SK-N-SH (cell line): ENCODE measurements at regions not wholly inside any gene's neighbourhood (a gene's known extent, or its start where the extent isn't known, plus 50 kb on each side); places are given as distances from the start of the nearest gene placed in this dataset.

ENCODE experiments used
- CTCF ChIA-PET: fragments of 300-600, 350-600 bp; formaldehyde crosslinking; extraction: SDS; loops from one replicate; lab custom pipeline; 2021; lab: Yijun Ruan, JAX
- POLR2A ChIA-PET: fragments of 350-600 bp; sonication (Branson Sonifier 250); formaldehyde crosslinking; extraction: SDS; loops from one replicate; lab custom pipeline; 2020; ENCODE audit warnings: antibody characterized with exemption, inconsistent platforms; lab: Yijun Ruan, JAX
- DNase-seq: peaks from one replicate; pipeline ENCODE4 v3.0.0; 2012
- H2AFZ ChIP-seq: fragments of 200-600 bp; sonication (generic); 2 replicates; pipeline ENCODE4 v1.8.1; 2016; ENCODE audit warnings: antibody characterized with exemption, mild to moderate bottlenecking, low read depth
- H3F3A ChIP-seq: fragments of 200-600 bp; sonication (generic); replicated peaks from 2 replicates; pipeline ENCODE3; 2016; ENCODE audit warnings: antibody characterized with exemption, mild to moderate bottlenecking; ENCODE audit not compliant: insufficient read depth
- H3K27ac ChIP-seq, 2 experiments: fragments of 200-500 bp in 1 of 2; fragments of 200-600 bp in 1 of 2; sonication (Bioruptor generic) in 1 of 2; sonication (generic), shearing (Covaris generic) in 1 of 2; 2 replicates each; pipeline versions ENCODE4 v1.5.1 to v1.6.1; 2014 to 2016; ENCODE audit warnings: low read depth in 2 of 2, inconsistent platforms in 1 of 2, low read length in 1 of 2, mild to moderate bottlenecking in 1 of 2, mixed read lengths in 1 of 2
- H3K27me3 ChIP-seq: fragments of 200-600 bp; sonication (generic), shearing (Covaris generic); 2 replicates; pipeline ENCODE4 v1.6.1; 2016; ENCODE audit warnings: mixed run types; ENCODE audit not compliant: insufficient read depth
- H3K36me3 ChIP-seq, 2 experiments: fragments of 200-500 bp in 1 of 2; fragments of 200-600 bp in 1 of 2; sonication (Bioruptor generic) in 1 of 2; sonication (generic) in 1 of 2; replicated peaks in 1 of 2; 2 replicates each; pipeline versions ENCODE3 to v1.5.1; 2014 to 2016; ENCODE audit warnings: low read length in 1 of 2, mild to moderate bottlenecking in 1 of 2; ENCODE audit not compliant: insufficient read depth in 2 of 2, control insufficient read depth in 1 of 2
- H3K4me1 ChIP-seq, 2 experiments: fragments of 200-500 bp in 1 of 2; fragments of 200-600 bp in 1 of 2; sonication (Bioruptor generic) in 1 of 2; sonication (generic), shearing (Covaris generic) in 1 of 2; 2 replicates each; pipeline versions ENCODE4 v1.5.1 to v1.6.1; 2014 to 2016; ENCODE audit warnings: low read depth in 1 of 2, low read length in 1 of 2, mixed run types in 1 of 2; ENCODE audit not compliant: insufficient read depth in 2 of 2, control insufficient read depth in 1 of 2
- H3K4me2 ChIP-seq: fragments of 200-600 bp; sonication (generic), shearing (Covaris generic); 2 replicates; pipeline ENCODE4 v1.6.1; 2017; ENCODE audit warnings: mixed run types
- H3K4me3 ChIP-seq, 2 experiments: fragments of 200-500 bp in 1 of 2; fragments of 200-600 bp in 1 of 2; sonication (Bioruptor generic) in 1 of 2; sonication (generic), shearing (Covaris generic) in 1 of 2; 2 replicates each; pipeline versions ENCODE4 v1.5.1 to v1.8.1; 2014 to 2016; ENCODE audit warnings: low read depth in 2 of 2, inconsistent platforms in 1 of 2, low read length in 1 of 2, mild to moderate bottlenecking in 1 of 2, mixed read lengths in 1 of 2, moderate library complexity in 1 of 2
- H3K79me2 ChIP-seq: fragments of 200-600 bp; sonication (generic); 2 replicates; pipeline ENCODE4 v1.8.1; 2017; ENCODE audit warnings: mild to moderate bottlenecking; ENCODE audit not compliant: insufficient read depth
- H3K9ac ChIP-seq: fragments of 200-600 bp; sonication (generic); 2 replicates; pipeline ENCODE4 v1.6.1; 2017; ENCODE audit warnings: mixed run types
- H3K9me2 ChIP-seq: fragments of 200-600 bp; sonication (generic); 2 replicates; pipeline ENCODE4 v1.6.1; 2017; ENCODE audit warnings: mixed run types
- H3K9me3 ChIP-seq: fragments of 200-600 bp; sonication (generic); 2 replicates; pipeline ENCODE4 v1.6.1; 2017; ENCODE audit warnings: mixed run types, mild to moderate bottlenecking, moderate library complexity
- H4K20me1 ChIP-seq: fragments of 200-600 bp; sonication (generic); 2 replicates; pipeline ENCODE4 v1.6.1; 2017; ENCODE audit warnings: mild to moderate bottlenecking, mixed run types; ENCODE audit not compliant: insufficient read depth
- CHD2 ChIP-seq: fragments of 150-350 bp; IDR thresholded peaks from 2 replicates; pipeline ENCODE4 v1.6.1; 2018; ENCODE audit warnings: low read length; ENCODE audit not compliant: partially characterized antibody
- ELF1 ChIP-seq: IDR thresholded peaks from 2 replicates; pipeline ENCODE4 v1.4.0; 2012
- EP300 ChIP-seq, 2 experiments: IDR thresholded peaks; 2 replicates each; pipeline versions ENCODE4 v1.4.0 to v1.6.1; 2012; ENCODE audit warnings: borderline replicate concordance in 1 of 2, low read depth in 1 of 2, low read length in 1 of 2
- FOSL2 ChIP-seq: IDR thresholded peaks from 2 replicates; pipeline ENCODE4 v1.4.0; 2012; ENCODE audit warnings: low read depth, mild to moderate bottlenecking, moderate library complexity, borderline replicate concordance
- FOXJ3 ChIP-seq: sonication (generic); formaldehyde crosslinking; IDR thresholded peaks from 2 replicates; pipeline ENCODE4 v1.5.1; 2020; ENCODE audit warnings: mild to moderate bottlenecking, missing genetic modification reagents
- GABPA ChIP-seq: IDR thresholded peaks from 2 replicates; pipeline ENCODE4 v1.4.0; 2012; ENCODE audit warnings: low read depth, mild to moderate bottlenecking
- GATA2 ChIP-seq: sonication (generic); formaldehyde crosslinking; IDR thresholded peaks from 2 replicates; pipeline ENCODE4 v1.5.0; 2020; ENCODE audit warnings: mild to moderate bottlenecking, missing genetic modification reagents
- JUND ChIP-seq: IDR thresholded peaks from 2 replicates; pipeline ENCODE4 v1.4.0; 2012
- MEF2A ChIP-seq: IDR thresholded peaks from 2 replicates; pipeline ENCODE4 v1.4.0; 2012; ENCODE audit warnings: low read depth, borderline replicate concordance
- MXI1 ChIP-seq: IDR thresholded peaks from 2 replicates; pipeline ENCODE4 v1.6.1; 2012; ENCODE audit warnings: mild to moderate bottlenecking, low read depth, low read length, improper control_type of control experiment
- NFIC ChIP-seq: IDR thresholded peaks from 2 replicates; pipeline ENCODE4 v1.4.0; 2012; ENCODE audit warnings: borderline replicate concordance
- NRF1 ChIP-seq: IDR thresholded peaks from 2 replicates; pipeline ENCODE4 v1.6.1; 2012; ENCODE audit warnings: low read depth, mild to moderate bottlenecking, low read length
- RAD21 ChIP-seq: IDR thresholded peaks from 2 replicates; pipeline ENCODE4 v1.6.1; 2012; ENCODE audit warnings: mild to moderate bottlenecking, low read length
- RCOR1 ChIP-seq: fragments of 150-350 bp; IDR thresholded peaks from 2 replicates; pipeline ENCODE4 v1.6.1; 2017; ENCODE audit warnings: antibody characterized with exemption, low read length
- RFX5 ChIP-seq: IDR thresholded peaks from 2 replicates; pipeline ENCODE4 v1.6.1; 2012; ENCODE audit warnings: mild to moderate bottlenecking, improper control_type of control experiment, low read length
- RXRA ChIP-seq: IDR thresholded peaks from 2 replicates; pipeline ENCODE4 v1.4.0; 2012; ENCODE audit warnings: low read depth, mild to moderate bottlenecking, borderline replicate concordance
- SIN3A ChIP-seq: IDR thresholded peaks from 2 replicates; pipeline ENCODE4 v1.6.1; 2012; ENCODE audit warnings: low read depth, mild to moderate bottlenecking, low read length, moderate library complexity, borderline replicate concordance
- SMC3 ChIP-seq: IDR thresholded peaks from 2 replicates; pipeline ENCODE4 v1.6.1; 2012; ENCODE audit warnings: low read depth, low read length, improper control_type of control experiment
- TAF1 ChIP-seq: IDR thresholded peaks from 2 replicates; pipeline ENCODE4 v1.6.1; 2012; ENCODE audit warnings: low read depth, mild to moderate bottlenecking, low read length, moderate library complexity, borderline replicate concordance
- TCF12 ChIP-seq: IDR thresholded peaks from 2 replicates; pipeline ENCODE4 v1.4.0; 2012
- TEAD4 ChIP-seq: IDR thresholded peaks from 2 replicates; pipeline ENCODE4 v1.4.0; 2012; ENCODE audit warnings: mild to moderate bottlenecking, borderline replicate concordance; ENCODE audit not compliant: insufficient read depth
- WGBS: methylation state at CpG from one replicate; pipeline ENCODE4 v1.1.6; 2017; ENCODE audit warnings: low lambda C conversion rate; 5-methylcytosine and 5-hydroxymethylcytosine counted together
- TF ChIP-seq, protein P1 (sequence below): IDR thresholded peaks from 2 replicates; pipeline ENCODE4 v1.6.1; 2012; ENCODE audit warnings: mild to moderate bottlenecking, low read depth, low read length, moderate library complexity
- TF ChIP-seq, protein P2 (sequence below): fragments of 200-600 bp; sonication (generic); IDR thresholded peaks from 2 replicates; pipeline ENCODE4 v1.6.1; 2017; ENCODE audit warnings: antibody characterized with exemption, mild to moderate bottlenecking, moderate library complexity
- TF ChIP-seq, protein P3 (sequence below): IDR thresholded peaks from 2 replicates; pipeline ENCODE4 v1.4.0; 2012; ENCODE audit warnings: low read depth, borderline replicate concordance
- TF ChIP-seq, protein P4 (sequence below): IDR thresholded peaks from 2 replicates; pipeline ENCODE4 v1.4.0; 2012; ENCODE audit warnings: low read depth, borderline replicate concordance
- TF ChIP-seq, protein P5 (sequence below): IDR thresholded peaks from 2 replicates; pipeline ENCODE4 v1.4.0; 2012; ENCODE audit warnings: low read depth

DNA sequence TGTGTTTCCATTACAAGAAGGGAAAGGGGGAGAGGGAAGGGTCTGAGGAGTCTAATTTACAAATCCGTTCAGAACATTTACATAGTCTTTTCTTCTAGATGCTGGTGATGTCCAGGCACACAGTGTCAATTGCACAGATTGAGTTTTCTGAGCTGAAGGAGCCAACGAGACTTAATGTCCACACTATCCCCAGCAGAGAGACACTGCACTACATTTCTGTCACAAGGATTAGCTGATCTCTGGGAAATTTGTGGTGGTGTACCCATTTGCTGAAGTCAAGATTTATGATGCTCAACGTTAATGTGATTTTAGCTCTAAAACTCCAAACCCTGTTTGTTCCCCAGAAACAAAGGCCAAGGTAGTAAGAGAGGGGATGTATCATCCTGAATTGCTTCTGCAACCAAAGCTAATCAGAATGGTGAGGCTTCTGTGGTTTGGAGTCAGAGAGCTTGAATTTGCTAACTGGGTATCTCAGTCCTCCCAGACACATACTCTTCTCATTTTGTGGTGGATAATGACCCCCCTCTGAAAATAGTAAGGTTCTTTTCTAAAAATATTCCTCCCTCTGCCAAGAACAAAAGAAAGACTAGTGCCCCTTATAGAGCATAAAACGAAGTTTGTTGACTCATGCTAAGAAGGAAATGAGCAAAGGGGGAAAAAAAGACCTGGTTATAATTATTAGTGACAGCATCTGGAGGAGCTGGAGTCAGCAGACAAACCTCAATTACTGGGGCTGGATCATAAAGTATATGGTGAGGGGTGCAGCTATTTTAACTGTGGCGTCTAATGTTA is 416.9 kb downstream of the PSAT1 start:
- Histone ChIP-seq H2AFZ (no peak overlapping the region; the same call in 1 of the 2 replicates), H3K9me2 (no peaks in the 10 kb centered on the region), H3K9me3 (no peaks in the 10 kb centered on the region), H3K4me2 (peak overlapping the region; percentile 68), H3F3A (peaks cover 31% of the 10 kb centered on the region), H4K20me1 (no peaks in the 10 kb centered on the region; the same call in 1 of the 2 replicates), H3K4me3 (no peak overlapping the region), H3K9ac (peak overlapping the region; percentile 57; the same call in 1 of the 2 replicates), H3K27me3 (no peaks in the 10 kb centered on the region), H3K79me2 (no peaks in the 10 kb centered on the region), H3K36me3 (no peaks in the 10 kb centered on the region), H3K4me1 (peaks cover 0 to 21% of the 10 kb centered on the region in 2 experiments; a peak in 2 of 4 replicates), H3K27ac (peak overlapping the region; percentile 58 to 97; a peak in 3 of 4 replicates)
- WGBS: 23% methylated on average over 5 of the region's 5 CpGs
- ChIA-PET POLR2A (no interaction called here), CTCF (no interaction called here)
- DNase-seq: no peak
- TF ChIP-seq, protein P1, sequence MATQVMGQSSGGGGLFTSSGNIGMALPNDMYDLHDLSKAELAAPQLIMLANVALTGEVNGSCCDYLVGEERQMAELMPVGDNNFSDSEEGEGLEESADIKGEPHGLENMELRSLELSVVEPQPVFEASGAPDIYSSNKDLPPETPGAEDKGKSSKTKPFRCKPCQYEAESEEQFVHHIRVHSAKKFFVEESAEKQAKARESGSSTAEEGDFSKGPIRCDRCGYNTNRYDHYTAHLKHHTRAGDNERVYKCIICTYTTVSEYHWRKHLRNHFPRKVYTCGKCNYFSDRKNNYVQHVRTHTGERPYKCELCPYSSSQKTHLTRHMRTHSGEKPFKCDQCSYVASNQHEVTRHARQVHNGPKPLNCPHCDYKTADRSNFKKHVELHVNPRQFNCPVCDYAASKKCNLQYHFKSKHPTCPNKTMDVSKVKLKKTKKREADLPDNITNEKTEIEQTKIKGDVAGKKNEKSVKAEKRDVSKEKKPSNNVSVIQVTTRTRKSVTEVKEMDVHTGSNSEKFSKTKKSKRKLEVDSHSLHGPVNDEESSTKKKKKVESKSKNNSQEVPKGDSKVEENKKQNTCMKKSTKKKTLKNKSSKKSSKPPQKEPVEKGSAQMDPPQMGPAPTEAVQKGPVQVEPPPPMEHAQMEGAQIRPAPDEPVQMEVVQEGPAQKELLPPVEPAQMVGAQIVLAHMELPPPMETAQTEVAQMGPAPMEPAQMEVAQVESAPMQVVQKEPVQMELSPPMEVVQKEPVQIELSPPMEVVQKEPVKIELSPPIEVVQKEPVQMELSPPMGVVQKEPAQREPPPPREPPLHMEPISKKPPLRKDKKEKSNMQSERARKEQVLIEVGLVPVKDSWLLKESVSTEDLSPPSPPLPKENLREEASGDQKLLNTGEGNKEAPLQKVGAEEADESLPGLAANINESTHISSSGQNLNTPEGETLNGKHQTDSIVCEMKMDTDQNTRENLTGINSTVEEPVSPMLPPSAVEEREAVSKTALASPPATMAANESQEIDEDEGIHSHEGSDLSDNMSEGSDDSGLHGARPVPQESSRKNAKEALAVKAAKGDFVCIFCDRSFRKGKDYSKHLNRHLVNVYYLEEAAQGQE: 0 out of 2 replicates have a peak, but pooled peaks have one; percentile 11
- TF ChIP-seq, protein P2, sequence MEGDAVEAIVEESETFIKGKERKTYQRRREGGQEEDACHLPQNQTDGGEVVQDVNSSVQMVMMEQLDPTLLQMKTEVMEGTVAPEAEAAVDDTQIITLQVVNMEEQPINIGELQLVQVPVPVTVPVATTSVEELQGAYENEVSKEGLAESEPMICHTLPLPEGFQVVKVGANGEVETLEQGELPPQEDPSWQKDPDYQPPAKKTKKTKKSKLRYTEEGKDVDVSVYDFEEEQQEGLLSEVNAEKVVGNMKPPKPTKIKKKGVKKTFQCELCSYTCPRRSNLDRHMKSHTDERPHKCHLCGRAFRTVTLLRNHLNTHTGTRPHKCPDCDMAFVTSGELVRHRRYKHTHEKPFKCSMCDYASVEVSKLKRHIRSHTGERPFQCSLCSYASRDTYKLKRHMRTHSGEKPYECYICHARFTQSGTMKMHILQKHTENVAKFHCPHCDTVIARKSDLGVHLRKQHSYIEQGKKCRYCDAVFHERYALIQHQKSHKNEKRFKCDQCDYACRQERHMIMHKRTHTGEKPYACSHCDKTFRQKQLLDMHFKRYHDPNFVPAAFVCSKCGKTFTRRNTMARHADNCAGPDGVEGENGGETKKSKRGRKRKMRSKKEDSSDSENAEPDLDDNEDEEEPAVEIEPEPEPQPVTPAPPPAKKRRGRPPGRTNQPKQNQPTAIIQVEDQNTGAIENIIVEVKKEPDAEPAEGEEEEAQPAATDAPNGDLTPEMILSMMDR: no peak
- TF ChIP-seq EP300 (IDR thresholded peaks at IDR 0.05; ENCODE audit: borderline replicate concordance in 1 of 2, low read depth in 1 of 2, low read length in 1 of 2): peak in 1 of 2 experiments; percentile 92; a peak in 2 of 4 replicates
- no peak for TF ChIP-seq GABPA
- TF ChIP-seq, protein P3, sequence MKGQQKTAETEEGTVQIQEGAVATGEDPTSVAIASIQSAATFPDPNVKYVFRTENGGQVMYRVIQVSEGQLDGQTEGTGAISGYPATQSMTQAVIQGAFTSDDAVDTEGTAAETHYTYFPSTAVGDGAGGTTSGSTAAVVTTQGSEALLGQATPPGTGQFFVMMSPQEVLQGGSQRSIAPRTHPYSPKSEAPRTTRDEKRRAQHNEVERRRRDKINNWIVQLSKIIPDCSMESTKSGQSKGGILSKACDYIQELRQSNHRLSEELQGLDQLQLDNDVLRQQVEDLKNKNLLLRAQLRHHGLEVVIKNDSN: 0 out of 2 replicates have a peak, but pooled peaks have one; percentile 19
- TF ChIP-seq RFX5: no peak
- peak; percentile 31; the same call in 1 of the 2 replicates for TF ChIP-seq ELF1
- TF ChIP-seq TEAD4: peak; percentile 91
- TF ChIP-seq NRF1: no peak
- TF ChIP-seq TAF1: no peak
- TF ChIP-seq JUND: peak; percentile 94
- TF ChIP-seq, protein P4, sequence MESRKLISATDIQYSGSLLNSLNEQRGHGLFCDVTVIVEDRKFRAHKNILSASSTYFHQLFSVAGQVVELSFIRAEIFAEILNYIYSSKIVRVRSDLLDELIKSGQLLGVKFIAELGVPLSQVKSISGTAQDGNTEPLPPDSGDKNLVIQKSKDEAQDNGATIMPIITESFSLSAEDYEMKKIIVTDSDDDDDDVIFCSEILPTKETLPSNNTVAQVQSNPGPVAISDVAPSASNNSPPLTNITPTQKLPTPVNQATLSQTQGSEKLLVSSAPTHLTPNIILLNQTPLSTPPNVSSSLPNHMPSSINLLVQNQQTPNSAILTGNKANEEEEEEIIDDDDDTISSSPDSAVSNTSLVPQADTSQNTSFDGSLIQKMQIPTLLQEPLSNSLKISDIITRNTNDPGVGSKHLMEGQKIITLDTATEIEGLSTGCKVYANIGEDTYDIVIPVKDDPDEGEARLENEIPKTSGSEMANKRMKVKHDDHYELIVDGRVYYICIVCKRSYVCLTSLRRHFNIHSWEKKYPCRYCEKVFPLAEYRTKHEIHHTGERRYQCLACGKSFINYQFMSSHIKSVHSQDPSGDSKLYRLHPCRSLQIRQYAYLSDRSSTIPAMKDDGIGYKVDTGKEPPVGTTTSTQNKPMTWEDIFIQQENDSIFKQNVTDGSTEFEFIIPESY: peak; percentile 84
- no peak for TF ChIP-seq RCOR1
- TF ChIP-seq SIN3A: no peak
- TF ChIP-seq MEF2A: peak; percentile 96
- TF ChIP-seq FOXJ3 (CRISPR knock-in tag): no peak
- TF ChIP-seq, protein P5, sequence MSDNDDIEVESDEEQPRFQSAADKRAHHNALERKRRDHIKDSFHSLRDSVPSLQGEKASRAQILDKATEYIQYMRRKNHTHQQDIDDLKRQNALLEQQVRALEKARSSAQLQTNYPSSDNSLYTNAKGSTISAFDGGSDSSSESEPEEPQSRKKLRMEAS: no peak; the same call in 1 of the 2 replicates
- TF ChIP-seq SMC3: no peak
- TF ChIP-seq NFIC: peak; percentile 87
- TF ChIP-seq CHD2: no peak
- TF ChIP-seq FOSL2: peak; percentile 83; the same call in 1 of the 2 replicates
- TF ChIP-seq RXRA: peak; percentile 80
- TF ChIP-seq TCF12: peak; percentile 92
- TF ChIP-seq MXI1: no peak
- TF ChIP-seq RAD21: no peak
- TF ChIP-seq GATA2 (CRISPR knock-in tag): no peak
